Stromal cell of bone marrow (primary cell): ENCODE measurements at regions not wholly inside any gene's neighbourhood (a gene's known extent, or its start where the extent isn't known, plus 50 kb on each side); places are given as distances from the start of the nearest gene placed in this dataset.
"Not testable (repeated sequence)": the region's sequence is repeated elsewhere in the genome, so short reads cannot be mapped to it uniquely, and the experiment has no call there.

Experiments used
- DNase-seq: peaks from one replicate; pipeline ENCODE4 v3.0.0-alpha.2; 2012; ENCODE audit warnings: low read depth

- no peak for DNase-seq
These were observed 183.6 kb upstream of the TNC start for GRCh38 chr9:115301581-115301980.

DNA sequence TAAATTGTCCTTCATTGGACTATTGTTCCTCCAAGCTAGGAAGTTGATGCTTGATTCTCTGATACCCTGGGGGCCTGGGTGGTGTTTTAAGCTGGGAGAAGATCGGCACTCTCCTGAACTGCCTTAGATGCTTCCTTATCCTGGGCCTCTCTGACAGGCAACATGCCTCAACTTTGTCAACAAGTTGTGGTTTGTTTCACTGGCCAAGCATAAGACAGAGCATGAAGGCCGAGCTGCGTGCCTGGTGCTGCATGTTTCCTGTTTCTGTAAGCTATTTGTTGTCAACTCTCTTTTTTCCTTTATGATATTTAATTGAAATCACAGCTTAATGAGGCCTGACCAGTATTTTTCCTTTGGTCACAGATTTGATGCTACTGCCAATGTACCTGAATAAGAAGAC lies 187.6 kb upstream of the TNC start:
- no peak for DNase-seq

- no peak for DNase-seq
These were observed 188.9 kb upstream of the TNC start for GRCh38 chr9:115306865-115307264.

GRCh38 chr9:115313545-115313944 lies 195.6 kb upstream of the TNC start:
- DNase-seq = no peak

DNA sequence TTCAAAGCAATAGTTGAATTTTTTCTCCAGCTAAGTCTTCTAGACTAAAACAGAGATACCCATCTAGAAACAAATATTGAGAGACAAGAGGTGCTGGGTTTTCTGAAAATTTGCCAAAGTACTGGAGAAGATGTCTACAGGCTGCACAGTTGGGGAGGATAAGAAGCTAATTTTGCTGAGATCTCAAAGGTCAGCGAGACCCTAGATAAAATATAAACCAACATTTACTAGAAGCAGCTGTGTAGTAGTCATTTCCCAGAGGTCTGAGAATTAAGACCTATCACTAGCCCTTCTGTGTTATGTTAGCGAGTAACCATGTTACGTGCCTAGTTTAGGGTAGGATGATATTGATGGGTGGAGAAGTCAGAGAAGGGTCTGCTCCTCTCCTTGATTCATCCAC lies 208.5 kb upstream of the TNC start:
- no peak for DNase-seq

- peak; percentile 19 for DNase-seq
These were observed 209.6 kb upstream of the TNC start for GRCh38 chr9:115327436-115328122.

DNA sequence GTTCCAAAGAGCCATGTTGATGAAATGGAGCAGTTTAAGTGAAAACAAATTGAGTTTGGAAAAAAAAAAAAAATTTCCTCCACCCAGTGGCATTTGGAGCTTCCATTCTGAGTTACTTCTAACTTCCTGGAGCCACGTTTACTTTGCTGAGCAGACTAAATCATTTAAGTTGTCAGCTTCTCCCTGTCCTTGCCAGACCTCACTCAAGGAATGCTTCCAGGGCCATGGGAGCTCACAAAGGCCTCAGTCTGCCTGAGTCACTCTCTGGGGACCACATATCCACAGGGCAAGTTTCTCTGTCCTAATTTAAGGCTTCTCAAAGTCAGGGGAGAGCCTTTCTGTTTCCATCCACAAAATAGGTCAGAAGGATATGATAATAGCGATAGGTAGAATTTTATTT lies 210.3 kb upstream of the TNC start:
- peak; percentile 90 for DNase-seq

DNA sequence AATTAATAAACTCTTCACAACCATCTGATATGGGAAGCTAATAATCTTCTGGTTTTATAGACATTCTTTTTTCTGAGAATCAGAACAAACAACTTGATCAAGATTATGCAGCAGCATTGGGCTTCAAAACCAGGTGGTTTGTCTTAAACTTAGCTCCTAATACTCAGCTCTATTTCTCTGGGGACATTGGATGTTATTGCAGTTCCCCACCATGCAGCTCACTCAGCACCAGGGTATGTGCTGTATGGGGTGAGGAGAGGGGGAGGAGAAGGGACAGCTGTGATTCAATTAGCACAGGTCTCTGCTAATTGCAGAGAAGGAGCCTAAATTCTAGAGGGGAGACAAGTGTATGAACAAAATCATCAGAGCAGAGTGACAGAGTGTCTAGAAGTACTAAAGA lies 210.7 kb upstream of the TNC start:
- no peak for DNase-seq

DNA sequence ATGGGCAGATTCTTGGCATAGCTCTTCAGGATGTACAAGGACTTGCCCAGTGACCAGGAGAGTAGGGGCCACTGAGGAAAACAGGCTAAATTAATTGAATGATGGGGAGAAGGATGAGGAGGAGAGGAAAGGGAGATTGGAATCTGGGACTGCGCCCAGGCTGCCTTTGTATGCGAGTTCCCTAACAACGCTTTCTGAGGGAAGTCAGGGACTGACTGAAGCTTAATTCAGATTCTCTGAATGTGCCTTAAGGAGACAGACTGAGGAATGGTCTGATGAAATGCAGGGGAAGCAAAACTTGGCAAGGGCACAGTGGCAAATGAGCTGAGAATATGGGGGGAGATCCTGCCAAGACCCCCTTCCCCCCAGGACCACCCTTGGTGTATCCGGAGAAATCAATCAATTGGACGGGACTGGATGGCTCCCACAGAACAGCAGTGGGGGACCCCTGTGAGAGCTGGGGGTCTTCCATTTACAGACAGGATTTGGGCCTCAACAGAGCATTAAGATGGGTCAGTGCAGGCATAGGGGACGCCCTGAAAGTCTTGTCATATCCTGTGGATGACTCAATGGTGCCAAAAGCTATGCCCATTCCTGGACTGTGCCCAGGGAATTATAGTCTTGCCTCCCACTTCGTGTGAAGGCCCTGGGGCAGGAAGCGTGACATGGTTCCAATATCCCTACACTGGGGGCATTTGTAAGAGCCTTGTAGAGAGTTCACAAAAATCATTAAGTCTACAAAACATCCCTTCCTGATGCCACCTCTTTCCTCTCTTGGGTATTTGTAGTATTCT lies 215.5 kb upstream of the TNC start:
- DNase-seq = no peak

GRCh38 chr9:115335439-115335838 lies 217.5 kb upstream of the TNC start:
- DNase-seq = no peak

DNA sequence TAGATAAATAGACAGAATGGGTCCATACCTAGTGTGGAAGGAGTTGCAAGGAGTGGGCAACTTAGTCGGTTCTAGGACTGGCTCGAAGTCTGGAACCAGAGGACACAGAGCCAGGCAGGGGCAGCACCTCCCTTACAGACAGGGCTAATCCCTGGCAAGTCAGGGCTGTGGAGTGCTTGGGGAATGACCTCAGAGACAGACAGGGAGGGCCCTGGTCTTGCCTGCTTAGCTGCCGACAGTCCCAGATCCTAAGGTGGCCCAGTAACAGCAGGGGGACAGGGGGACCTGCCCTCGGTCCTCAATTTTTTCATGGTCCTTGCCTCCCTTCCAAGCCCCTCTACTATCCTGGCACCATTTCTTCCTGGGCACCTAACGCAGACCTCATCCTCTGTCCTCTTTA lies 222.4 kb upstream of the TNC start:
- DNase-seq = no peak

DNA sequence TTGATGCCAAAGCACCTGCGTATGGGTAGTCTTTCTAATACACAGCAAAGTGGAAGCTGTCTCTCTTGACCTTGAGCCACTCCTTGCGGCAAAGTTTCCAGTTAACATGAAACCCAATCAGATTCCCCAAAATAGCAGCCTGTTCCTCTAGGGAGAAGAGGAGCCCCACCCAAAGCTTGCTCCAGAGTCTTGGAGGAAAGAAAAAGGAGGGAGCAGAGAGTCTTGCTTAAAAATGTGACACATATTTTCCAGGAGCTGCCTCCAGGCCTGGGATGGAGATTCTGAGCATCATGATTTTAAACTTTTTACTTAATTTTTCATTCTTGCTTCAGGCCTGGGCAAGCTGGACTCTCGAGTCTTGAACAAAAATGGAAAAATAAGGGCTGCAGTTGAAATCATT lies 223.5 kb upstream of the TNC start:
- peak; percentile 83 for DNase-seq

DNA sequence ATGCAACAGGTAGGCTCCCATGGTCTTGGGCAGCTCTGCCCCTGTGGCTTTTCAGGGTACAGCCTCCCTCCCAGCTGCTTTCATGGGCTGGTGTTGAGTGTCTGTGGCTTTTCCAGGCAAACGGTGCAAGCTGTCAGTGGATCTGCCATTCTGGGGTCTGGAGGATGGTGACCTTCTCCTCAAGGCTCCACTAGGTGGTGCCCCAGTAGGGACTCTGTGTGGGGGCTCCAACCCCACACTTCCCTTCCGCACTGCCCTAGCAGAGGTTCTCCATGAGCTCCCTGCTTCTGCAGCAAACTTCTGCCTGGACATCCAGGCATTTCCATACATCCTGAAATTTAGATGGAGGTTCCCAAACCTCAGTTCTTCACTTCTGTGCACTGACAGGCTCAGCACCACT lies 229.8 kb upstream of the TNC start:
- not testable (repeated sequence) for DNase-seq

DNA sequence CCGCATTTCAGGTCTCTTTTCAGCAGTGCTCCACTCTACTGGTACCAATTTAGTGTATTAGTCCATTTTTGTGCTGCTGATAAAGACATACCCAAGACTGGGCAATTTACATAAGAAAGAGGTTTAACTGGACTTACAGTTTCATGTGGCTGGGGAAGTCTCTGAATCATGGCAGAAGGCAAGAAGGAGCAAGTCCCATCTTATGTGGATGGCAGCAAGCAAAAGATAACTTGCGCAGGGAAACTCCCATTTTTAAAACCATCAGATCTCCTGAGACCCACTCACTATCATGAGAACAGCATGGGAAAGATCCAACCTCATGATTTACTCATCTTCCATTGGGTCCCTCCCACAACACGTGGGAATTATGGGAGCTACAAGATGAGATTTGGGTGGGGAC lies 231.0 kb upstream of the TNC start:
- not testable (repeated sequence) for DNase-seq

- DNase-seq = peak; percentile 57
These were observed 231.6 kb upstream of the TNC start for GRCh38 chr9:115349542-115349941.

DNA sequence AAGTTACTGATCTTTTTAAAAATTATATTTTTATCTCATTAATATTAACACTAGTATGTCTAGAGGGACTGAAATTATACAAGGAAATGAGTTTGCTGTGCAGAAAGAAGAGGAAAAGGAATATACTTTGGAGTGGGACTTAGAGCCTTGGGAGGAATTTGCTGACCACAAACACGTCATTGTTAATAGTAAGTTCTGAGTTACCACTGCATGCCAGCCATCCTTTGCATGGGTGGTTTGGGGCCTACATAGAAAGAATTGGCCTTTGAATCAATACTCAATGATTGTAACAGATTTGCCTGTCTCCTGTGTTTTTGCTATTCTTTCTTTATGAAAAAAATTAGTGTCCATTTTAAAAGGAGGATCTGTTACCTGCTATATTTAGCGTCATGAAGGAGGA lies 232.6 kb upstream of the TNC start:
- no peak for DNase-seq

- no peak for DNase-seq
These were observed 235.7 kb upstream of the TNC start for GRCh38 chr9:115353681-115354080.

DNA sequence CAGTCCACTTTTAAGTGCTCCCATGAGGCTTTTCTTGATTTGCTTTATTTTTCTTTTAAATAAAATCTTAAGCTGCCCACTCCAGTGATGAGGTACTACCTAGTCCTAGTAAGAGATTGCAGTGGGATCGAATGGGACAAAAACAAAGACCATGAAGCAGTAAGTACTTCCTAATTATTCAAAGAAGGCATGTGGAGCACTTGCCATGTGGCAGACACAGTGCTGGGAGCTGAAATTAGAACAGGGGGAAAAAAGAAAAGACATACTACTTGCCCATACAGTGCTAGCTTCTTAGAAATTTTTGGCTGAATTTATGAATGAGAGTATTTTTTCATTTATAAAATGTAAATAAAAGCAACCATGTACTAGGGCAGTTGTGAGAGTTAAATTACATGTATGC lies 239.9 kb upstream of the TNC start:
- DNase-seq = no peak

DNA sequence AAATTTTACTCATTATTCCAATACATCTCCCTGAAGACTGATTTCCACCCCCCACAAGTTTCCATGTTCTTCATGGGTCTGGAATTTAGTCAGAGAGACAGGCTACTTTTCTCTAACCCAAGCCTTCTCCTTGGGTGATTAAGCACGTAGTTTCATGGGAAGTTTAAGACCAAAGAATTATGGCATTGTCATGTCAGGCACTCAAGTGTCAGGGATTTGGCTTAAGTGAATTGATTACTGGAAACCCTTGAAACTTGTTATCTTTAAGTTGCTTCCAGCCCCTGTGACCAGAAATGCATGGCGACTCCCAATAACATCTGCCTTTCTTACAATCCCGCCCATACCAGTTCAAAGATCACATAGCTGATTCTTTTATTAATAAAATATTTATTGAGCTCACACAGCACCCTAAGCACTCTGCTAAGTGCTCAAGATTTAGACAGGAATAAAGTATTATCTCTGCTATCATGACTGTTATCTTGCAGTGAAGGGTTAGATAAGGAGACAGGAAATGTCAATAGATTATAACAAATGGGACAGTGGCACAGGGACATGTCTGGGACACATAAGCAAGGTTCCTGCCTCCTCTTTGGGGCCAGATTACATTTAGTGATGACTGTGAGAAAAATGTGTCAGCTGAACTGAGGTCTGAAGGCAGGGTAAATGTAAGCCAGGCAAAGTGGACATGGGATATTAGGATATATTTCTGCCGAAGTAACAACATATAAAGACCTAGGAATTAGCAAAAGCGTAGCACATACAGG lies 241.2 kb upstream of the TNC start:
- DNase-seq = no peak

GRCh38 chr9:115360122-115360521 lies 242.2 kb upstream of the TNC start:
- DNase-seq = no peak

DNA sequence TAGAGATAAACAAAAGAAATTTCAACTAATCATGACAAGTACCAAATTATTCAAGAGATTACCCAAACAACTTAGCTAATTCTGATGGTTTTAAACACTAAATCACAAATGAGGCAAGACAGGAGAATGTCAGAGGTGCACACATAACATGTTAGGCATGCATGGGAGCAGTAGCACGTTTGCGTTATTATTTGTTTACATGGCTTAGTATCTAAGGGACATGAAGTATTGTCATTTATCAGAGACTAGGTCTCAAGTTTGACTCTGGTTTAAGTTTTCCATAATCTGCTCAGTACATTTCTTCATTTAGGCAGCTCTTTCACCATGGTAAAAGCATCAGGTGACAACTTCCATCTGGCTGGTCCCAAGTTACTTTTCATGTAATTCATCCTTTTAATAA lies 244.1 kb upstream of the TNC start:
- no peak for DNase-seq

DNA sequence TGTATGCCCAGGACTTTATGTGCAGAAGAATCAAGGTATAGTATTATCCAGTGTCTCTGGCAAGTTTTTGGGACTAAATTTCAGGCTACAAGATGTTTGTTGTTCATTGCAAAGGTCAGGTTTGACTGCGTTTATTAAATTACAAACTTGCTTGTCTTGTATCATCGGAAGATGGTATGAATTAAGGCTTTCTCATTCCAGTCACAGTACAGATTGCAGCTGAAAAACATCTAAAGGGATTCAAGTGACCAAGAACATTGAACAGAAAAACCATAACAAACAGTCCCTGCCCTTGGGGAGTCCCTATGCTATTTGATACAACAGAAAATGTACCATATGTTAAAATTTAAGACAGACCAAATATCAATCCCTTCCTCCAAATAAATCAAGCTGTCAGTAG lies 244.7 kb upstream of the TNC start:
- DNase-seq = no peak

DNA sequence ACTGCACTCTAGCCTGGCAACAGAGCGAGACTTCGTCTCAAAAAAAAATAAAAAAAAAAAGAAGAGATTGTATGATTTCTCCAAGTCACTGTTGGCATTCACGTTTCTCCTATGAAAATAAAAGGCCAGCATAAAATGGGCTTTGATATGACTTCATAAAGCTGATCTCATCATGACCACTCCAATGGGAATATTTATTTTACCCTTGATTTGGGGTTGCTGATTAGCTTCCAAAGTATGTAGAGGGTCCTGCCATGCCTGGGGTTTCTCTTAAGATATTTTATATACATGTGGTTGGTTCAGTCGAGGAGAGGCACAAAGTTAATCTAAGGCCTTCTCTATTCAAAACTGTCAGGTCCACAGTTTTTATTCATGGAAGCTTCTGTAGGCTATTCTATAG lies 247.0 kb upstream of the TNC start:
- no peak for DNase-seq
